ENCODE measurements at regions not wholly inside any gene's neighbourhood (a gene's known extent, or its start where the extent isn't known, plus 50 kb on each side); places are given as distances from the start of the nearest gene placed in this dataset.

DNA sequence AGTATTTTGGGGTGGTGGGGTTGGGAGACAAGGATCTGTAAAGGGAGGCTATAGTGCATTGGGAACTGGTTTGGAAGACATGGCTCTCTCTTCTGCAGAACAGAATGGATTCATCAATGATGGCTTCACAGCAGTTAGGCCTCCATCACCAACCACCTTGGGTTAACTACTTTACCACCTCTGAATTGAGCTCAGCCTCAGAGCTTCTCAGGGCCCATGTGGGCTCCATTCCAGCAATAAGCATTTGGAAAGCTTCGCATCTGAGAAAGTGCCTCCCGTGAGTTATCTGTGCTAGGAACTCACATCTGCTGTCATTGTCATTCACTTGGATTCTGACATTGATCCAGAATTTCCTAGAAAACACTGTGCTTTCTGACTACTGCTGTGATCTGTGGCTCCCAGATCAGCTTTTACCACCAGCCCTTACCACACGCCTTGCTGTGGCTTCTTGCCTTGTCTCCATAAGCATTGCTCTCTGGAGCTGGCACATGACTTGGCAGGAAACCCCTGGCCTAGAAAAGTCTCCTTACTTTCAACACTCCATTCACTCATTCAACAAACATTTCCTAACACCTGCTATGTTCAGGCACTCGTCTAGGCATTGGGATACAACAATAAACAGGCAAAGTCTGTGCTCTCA lies 70.7 kb upstream of the ADO start:
- Mint-ChIP-seq H3K27ac (peak overlapping the region in 2 of 3 donors; percentile 25 to 89), H3K27me3 (no peaks in the 10 kb centered on the region), H3K4me1 (peaks cover 3 to 14% (median 13%) of the 10 kb centered on the region in 3 donors), H3K4me3 (peak overlapping the region in 1 of 4 donors; percentile 38), H3K36me3 (no peaks in the 10 kb centered on the region), H3K9me3 (no peaks in the 10 kb centered on the region)

DNA sequence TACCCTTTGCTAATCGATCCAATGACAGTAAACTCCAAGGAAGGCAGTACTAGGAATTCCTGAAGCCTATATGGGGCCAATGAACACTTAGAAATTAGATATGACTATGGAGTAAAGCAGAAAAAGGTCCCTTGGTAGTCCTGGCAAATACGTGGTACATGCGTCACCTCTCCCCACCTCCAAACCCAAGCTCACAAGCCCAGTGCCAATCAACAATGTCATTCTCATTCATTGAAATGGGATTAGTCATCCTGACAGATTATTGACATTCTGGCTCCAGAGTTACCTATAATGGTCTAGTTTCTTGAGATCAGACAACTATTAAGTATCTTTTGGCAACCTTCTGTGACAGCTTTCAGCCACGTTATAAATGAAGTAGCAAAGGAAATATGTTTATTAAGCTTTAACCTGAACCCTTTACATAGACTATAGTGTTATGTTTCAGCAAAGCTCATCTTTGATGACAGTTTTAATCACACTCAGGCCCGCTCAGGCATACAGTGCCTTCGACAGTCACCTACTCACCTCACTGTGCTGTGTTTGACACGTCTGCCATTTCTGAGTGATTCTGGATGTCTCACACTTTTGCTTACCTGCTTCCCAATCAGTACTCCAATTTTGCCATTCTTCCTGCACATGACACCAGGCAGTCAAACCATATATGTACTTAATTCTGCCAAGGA lies 69.6 kb upstream of the ADO start:
- H3K9me3 Mint-ChIP-seq = no peaks in the 10 kb centered on the region
- no peaks in the 10 kb centered on the region for H3K27me3 Mint-ChIP-seq
- H3K4me1 Mint-ChIP-seq = peaks cover 3 to 14% (median 13%) of the 10 kb centered on the region in 3 donors
- H3K4me3 Mint-ChIP-seq = no peak overlapping the region
- H3K27ac Mint-ChIP-seq = no peak overlapping the region
- H3K36me3 Mint-ChIP-seq = no peaks in the 10 kb centered on the region

DNA sequence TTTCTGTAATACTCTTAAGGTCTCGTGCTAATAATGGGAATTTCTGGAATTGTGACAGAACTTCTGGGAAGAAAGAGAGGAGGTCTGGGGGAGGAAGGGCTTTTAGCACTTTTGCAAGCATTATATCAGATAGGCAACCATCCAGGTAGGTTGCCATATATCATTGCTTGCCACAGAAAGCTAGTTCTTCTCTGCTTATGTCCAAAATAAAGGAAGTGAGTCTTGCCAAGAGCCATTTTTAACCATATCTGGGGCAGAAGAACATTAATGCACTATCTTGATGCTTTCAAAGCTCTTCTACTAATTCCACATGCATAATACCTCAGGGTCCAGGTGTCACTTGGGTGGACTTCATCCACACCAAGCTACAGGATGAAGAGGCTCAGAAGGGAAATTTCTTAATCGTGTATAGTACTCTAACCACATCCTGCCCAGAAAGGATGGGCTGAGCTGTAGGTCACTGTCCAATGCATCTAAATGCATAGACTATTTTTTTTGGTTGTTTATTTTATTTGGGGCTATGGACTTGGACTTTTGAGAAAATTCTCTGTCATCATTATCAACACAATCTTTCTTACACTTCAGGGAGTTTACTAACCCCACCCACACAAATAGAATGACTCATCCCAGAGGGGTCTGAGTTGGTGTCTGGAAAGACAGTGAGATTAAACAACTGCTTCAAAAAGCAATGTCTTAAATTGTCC lies 68.9 kb upstream of the ADO start:
- Mint-ChIP-seq H3K27ac (no peak overlapping the region), H3K4me1 (peaks cover 3 to 14% (median 13%) of the 10 kb centered on the region in 3 donors), H3K9me3 (no peaks in the 10 kb centered on the region), H3K36me3 (no peaks in the 10 kb centered on the region), H3K4me3 (no peak overlapping the region), H3K27me3 (no peaks in the 10 kb centered on the region)

DNA sequence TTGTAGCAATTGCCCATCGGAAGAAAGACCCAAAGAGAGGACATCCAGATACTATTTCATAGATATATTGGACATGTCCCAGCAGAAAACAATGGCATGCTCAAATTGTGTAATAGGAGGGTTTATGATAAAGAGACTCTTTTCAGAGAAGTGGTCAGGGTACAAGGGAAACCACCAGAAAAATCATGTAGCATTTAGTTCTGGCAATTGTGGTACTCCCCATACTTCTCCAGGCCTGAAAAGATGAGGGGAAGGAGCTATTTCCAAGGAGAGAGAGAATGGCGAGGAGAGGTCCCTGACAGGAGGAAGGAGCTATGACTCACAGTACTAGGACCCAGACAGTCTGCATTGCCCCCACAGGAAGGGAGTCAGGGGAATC lies 68.4 kb upstream of the ADO start:
- peaks cover 3 to 14% (median 13%) of the 10 kb centered on the region in 3 donors for H3K4me1 Mint-ChIP-seq
- no peaks in the 10 kb centered on the region for H3K9me3 Mint-ChIP-seq
- no peaks in the 10 kb centered on the region for H3K36me3 Mint-ChIP-seq
- H3K27me3 Mint-ChIP-seq = no peaks in the 10 kb centered on the region
- H3K4me3 Mint-ChIP-seq = no peak overlapping the region
- H3K27ac Mint-ChIP-seq = no peak overlapping the region

DNA sequence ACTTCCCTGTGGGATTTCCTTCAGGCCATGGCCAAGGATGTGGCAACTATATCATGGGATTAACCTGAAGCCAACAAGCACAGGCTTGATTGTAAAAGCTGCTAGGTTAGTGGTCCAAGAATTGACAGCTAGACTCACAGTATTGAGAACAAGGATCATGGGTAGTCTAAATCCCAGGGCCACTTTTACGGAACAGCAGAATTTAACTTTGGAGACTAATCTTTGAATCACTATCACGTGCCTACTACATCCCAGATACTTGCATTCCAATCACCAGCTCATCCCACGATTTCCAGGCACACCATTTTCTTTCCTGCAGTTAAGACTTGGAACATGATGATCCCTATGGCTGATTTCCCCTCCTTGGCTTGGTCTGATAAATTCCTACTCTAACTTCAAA lies 65.6 kb upstream of the ADO start:
- no peak overlapping the region for H3K27ac Mint-ChIP-seq
- H3K9me3 Mint-ChIP-seq = no peaks in the 10 kb centered on the region
- peaks cover 9 to 14% (median 11%) of the 10 kb centered on the region in 3 donors for H3K4me1 Mint-ChIP-seq
- peaks cover 3% of the 10 kb centered on the region for H3K27me3 Mint-ChIP-seq
- H3K36me3 Mint-ChIP-seq = no peaks in the 10 kb centered on the region
- H3K4me3 Mint-ChIP-seq = no peak overlapping the region

DNA sequence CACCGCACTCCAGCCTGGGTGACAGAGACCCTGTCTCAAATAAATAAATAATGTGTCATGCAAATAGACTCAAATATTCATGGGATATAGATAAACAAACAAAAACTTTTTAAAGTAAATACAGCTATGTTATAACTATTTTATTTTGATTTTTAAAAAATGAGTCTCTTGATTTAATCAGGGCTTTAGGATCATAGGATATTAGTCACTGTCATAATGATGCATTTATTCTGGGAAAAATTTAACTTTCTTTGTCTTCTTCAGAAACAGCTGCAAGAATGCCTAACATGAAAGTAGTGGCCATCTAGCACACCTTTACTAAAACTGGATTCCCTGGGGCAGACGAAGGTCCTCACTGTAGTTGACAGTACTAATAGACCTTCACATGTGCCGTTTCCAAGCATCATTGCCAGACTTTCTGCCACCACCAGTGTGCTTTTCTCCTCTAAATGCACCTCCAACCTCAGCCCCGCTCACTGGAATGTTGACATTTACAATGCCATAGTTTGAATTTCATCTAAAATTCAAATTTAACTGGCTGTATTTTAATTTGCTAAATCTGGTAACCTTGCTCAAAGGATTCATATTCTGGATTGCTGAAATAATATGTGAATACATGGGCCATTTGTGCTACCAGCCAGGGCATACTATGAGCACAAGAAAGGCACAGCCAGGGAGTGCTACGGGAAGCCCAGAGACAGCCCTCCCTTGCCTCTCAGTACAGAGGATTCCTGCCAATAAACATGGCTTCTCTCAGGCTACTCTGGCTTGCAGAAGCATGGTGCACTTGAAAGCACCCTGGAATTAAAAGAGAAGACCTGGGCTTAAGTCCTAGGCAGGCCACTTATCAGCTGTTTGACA lies 63.4 kb upstream of the ADO start:
- H3K36me3 Mint-ChIP-seq = peaks cover 1% of the 10 kb centered on the region
- H3K4me1 Mint-ChIP-seq = peaks cover 9 to 14% (median 11%) of the 10 kb centered on the region in 3 donors
- H3K27me3 Mint-ChIP-seq = peaks cover 3% of the 10 kb centered on the region
- H3K27ac Mint-ChIP-seq = no peak overlapping the region
- H3K4me3 Mint-ChIP-seq = no peak overlapping the region
- peaks cover 0 to 1% (median 0%) of the 10 kb centered on the region in 3 donors for H3K9me3 Mint-ChIP-seq

DNA sequence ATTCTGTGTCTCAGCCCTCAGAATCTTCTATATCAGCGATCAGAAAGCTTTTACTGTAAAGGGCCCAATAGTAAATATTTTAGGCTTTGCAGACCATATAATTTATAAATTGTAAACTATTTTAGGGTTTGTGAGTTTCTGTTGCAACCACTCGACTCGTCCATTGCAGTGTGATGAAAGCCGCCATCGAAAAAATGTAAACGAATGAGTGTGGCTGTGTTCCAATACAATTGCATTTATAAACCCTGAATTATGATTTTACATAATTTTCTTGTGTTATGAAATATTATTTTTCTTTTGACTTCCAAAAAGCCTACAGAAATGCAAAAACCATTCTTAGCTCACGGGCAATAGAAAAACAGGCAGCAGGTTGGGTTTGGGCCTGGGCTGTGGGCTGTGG lies 62.5 kb upstream of the ADO start:
- Mint-ChIP-seq H3K9me3 (peaks cover 0 to 1% (median 0%) of the 10 kb centered on the region in 3 donors), H3K27ac (no peak overlapping the region)

DNA sequence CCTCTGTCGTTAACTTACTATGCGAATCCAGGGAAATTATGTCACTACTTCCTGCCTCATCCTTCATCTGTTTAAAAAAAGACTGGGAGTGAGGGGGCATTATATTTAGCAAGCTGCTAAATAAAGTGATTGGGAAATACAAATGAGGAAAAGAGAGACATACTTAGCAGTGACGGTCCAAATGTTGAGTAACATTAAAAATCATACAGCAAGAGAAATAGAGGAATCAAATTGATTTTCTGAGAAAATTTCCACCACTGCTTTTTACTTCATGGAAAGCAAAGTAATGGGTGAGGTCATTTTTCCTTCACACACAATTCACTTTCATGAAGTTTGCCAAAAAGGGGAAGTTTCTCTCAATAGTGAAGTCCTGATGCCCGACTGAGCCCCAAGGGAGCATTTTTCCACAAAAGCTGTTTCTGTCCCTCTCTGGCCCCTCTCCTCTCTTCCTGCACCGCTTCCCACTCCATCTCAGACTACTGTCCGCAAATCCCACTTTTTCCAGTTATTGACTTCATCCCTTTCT lies 61.9 kb upstream of the ADO start:
- Mint-ChIP-seq H3K4me3 (peak overlapping the region in 1 of 4 donors; percentile 53), H3K27me3 (peaks cover 3% of the 10 kb centered on the region), H3K27ac (no peak overlapping the region), H3K36me3 (peaks cover 1% of the 10 kb centered on the region), H3K9me3 (peaks cover 0 to 1% (median 0%) of the 10 kb centered on the region in 3 donors), H3K4me1 (peaks cover 9 to 14% (median 11%) of the 10 kb centered on the region in 3 donors)

More for the DNA sequence above, 62.5 kb upstream of the ADO start:
- H3K4me3 Mint-ChIP-seq = no peak overlapping the region
- H3K36me3 Mint-ChIP-seq = peaks cover 1% of the 10 kb centered on the region
- peaks cover 9 to 14% (median 11%) of the 10 kb centered on the region in 3 donors for H3K4me1 Mint-ChIP-seq
- peaks cover 3% of the 10 kb centered on the region for H3K27me3 Mint-ChIP-seq

DNA sequence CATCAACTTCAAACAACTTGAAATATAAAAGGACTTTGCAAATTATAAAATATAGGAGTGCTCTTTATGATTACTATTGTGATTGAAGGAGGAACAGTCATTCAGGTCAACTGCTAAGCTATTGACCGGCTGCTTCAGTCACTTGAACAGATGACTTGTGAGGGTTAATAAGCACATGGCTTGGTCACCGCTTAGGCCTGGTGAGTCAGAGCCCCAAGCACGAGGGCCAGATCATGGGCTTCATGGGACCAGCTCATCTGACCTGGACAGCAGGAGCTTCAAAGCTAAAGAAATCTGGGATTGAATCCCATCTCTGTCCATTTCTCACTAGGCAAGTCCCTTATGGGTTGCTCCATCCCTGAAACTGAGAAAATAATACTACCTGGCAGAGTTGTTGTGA lies 60.4 kb upstream of the ADO start:
- Mint-ChIP-seq H3K36me3 (peaks cover 1% of the 10 kb centered on the region), H3K27me3 (peaks cover 3% of the 10 kb centered on the region), H3K27ac (no peak overlapping the region), H3K4me3 (no peak overlapping the region), H3K9me3 (peaks cover 0 to 1% (median 0%) of the 10 kb centered on the region in 3 donors), H3K4me1 (peaks cover 13 to 20% (median 19%) of the 10 kb centered on the region in 3 donors)

DNA sequence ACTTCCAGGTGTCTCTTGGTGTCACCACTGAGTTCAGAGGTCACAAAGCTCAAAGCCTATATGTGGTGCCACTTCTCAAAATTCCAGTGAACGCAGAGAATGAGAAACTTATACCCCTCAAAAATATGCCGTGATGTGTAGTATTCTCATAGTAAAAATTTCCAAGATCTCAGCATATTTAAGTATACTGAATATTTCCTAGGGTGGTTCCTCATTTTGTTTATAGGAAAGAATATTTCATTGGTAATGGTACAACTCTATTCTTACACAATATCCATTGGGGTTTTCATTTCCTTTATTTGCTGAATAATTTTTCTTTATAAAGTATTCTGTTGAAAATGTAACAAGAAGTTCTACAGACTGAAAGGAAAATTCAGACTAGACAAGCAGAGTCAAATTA lies 58.9 kb upstream of the ADO start:
- peaks cover 3% of the 10 kb centered on the region for H3K27me3 Mint-ChIP-seq
- peaks cover 1% of the 10 kb centered on the region for H3K36me3 Mint-ChIP-seq
- peaks cover 17 to 24% (median 23%) of the 10 kb centered on the region in 3 donors for H3K4me1 Mint-ChIP-seq
- no peak overlapping the region for H3K4me3 Mint-ChIP-seq
- H3K27ac Mint-ChIP-seq = no peak overlapping the region
- H3K9me3 Mint-ChIP-seq = peaks cover 0 to 1% (median 0%) of the 10 kb centered on the region in 3 donors

DNA sequence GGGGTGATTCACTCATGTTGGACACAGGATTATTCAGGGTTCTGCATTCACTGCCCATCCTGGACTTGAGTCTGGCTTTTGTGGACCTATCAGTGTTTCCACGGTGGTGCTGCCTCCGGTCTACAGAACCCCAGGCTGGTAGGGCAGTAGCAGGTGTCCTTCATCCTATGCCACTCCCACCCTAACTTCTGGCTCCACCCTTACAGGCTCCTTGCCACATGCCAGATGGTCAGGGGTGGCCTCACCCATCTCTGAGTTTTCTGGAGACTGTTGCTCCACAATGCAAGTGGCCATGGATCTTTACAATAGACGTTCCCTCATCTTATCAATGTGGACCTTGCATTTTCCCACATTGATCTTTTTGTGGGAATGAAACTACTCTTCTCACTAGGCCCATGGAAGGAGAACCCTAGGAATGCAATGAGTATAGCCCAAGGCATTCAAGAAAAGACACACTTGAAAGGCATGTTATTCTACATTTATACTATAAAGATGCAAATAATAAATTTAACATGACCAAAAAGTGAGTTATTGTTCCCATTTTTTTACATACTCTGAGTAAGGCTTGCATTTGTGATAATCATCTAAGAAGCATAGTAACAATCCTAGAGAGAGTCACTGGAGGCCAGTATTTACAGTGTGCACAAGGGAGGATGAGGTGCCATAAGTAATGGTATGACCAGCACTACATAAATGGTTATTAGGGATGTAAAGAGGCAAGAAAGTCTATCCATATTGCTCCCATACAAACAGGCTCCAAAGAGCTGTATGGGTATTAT lies 57.4 kb upstream of the ADO start:
- Mint-ChIP-seq H3K9me3 (peaks cover 0 to 1% (median 0%) of the 10 kb centered on the region in 3 donors), H3K36me3 (peaks cover 1% of the 10 kb centered on the region), H3K27me3 (peaks cover 3% of the 10 kb centered on the region), H3K4me3 (no peak overlapping the region), H3K4me1 (peaks cover 17 to 23% (median 22%) of the 10 kb centered on the region in 3 donors), H3K27ac (no peak overlapping the region)

DNA sequence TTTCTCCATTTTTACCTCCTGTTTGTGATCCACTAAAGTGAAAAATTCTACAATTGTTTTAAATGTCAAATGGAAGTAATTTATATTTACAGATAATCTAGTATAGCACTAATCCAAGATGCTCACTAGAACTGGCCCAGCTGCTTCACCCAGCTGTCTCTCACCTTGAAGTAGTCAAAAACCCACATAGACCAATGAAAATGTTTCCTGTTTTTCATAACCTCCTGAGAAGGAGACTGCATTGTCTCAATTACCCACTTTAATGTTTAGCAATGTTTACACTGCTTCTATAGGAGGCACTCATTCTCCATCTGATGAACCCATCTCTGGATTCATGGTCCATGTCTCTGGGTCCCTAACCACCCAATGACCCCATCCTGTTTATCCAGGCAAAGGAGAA lies 56.1 kb upstream of the ADO start:
- Mint-ChIP-seq H3K27ac (no peak overlapping the region), H3K27me3 (peaks cover 2% of the 10 kb centered on the region), H3K4me1 (peaks cover 8 to 12% (median 10%) of the 10 kb centered on the region in 3 donors), H3K4me3 (no peak overlapping the region), H3K36me3 (peaks cover 1% of the 10 kb centered on the region), H3K9me3 (peaks cover 0 to 1% (median 0%) of the 10 kb centered on the region in 3 donors)

DNA sequence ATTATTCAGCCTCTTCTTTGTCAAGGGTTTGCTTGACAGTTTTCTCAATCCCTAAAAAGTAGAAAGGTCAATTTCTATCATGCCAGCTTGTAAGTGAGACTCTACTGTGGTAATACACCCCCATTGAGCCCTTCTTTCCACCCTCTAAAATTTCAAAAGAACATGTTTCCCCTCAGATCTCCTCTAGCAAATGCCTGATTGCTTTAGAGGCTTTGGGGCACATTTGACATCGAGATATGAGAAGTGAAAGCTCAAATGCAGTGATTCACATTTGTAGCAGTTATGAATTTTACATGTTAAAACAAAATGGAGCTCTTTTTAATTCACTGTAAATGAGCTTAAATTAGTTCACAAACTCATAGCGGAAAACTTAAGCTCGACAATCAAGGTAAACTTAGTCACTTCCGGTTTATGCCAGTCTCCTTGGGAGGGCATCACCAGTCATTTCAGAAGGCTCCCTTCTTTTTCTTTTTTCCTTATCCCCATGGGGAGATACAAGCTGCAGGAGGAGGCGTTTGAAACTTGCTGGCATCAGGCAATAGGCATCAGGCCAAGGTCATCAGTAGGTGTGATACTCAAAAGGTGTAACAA lies 55.3 kb upstream of the ADO start:
- Mint-ChIP-seq H3K36me3 (peaks cover 1% of the 10 kb centered on the region), H3K27ac (no peak overlapping the region), H3K4me1 (peaks cover 8 to 12% (median 9%) of the 10 kb centered on the region in 3 donors), H3K9me3 (peaks cover 0 to 1% (median 0%) of the 10 kb centered on the region in 3 donors), H3K4me3 (peak overlapping the region in 1 of 4 donors; percentile 53), H3K27me3 (peaks cover 2% of the 10 kb centered on the region)

All from IgD-negative memory B cell (primary cell).